A549 (cell line): ENCODE measurements at regions not wholly inside any gene's neighbourhood (a gene's known extent, or its start where the extent isn't known, plus 50 kb on each side); places are given as distances from the start of the nearest gene placed in this dataset.
"Not testable (repeated sequence)": the region's sequence is repeated elsewhere in the genome, so short reads cannot be mapped to it uniquely, and the experiment has no call there.

ENCODE experiments used
- CTCF ChIP-seq: fragments of >200 bp; sonication (Bioruptor Twin); formaldehyde crosslinking; IDR thresholded peaks from 3 replicates; pipeline ENCODE4 v1.5.1; 2016
- ELK1 ChIP-seq: fragments of 150-350 bp; IDR thresholded peaks from 2 replicates; pipeline ENCODE4 v1.6.1; 2014; ENCODE audit warnings: low read depth, mild to moderate bottlenecking, low read length
- MAX ChIP-seq: IDR thresholded peaks from 2 replicates; pipeline ENCODE4 v1.6.1; 2012

GRCh38 chr1:83145820-83146219 lies 853.1 kb downstream of the TTLL7 start:
- TF ChIP-seq CTCF, MAX, ELK1: not testable (repeated sequence)
